ENCODE measurements at regions not wholly inside any gene's neighbourhood (a gene's known extent, or its start where the extent isn't known, plus 50 kb on each side); places are given as distances from the start of the nearest gene placed in this dataset.
"Not testable (repeated sequence)": the region's sequence is repeated elsewhere in the genome, so short reads cannot be mapped to it uniquely, and the experiment has no call there.

DNA sequence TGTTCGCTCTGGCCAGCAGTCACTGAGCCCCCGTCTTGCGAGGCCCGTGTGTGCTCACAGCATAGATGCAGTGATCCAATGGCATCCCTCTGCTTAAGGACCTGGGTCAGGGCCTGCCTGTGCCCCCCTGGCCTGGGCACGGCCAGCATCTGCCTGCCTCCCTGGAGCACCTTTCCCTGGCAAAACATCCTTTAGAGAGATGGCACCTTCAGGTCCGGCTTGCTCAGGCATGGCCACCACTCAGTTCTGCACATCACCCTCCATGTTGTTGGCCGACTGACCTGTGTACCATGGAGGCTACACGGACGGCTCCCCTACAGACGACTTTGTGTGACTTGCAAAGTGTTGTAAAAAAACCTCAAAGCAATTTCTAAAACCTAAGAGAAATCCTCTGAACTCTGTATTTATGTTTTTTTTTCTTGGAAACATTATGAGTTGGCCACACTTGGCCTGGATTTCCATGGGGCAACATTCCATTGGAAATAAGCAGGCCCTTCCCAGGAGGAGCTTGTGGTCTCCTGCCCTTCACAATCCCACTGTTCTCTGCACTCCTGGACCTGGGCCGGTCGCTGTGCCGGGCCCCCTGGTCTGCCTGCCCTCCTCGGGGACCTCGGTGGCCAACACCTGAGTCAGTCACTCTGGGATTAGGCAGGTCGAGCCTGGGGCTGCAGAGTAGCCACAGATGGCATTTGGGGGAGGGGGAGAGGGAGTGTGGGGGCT, 592.4 kb downstream of the TBC1D22A start:
- TF ChIP-seq, protein P1, sequence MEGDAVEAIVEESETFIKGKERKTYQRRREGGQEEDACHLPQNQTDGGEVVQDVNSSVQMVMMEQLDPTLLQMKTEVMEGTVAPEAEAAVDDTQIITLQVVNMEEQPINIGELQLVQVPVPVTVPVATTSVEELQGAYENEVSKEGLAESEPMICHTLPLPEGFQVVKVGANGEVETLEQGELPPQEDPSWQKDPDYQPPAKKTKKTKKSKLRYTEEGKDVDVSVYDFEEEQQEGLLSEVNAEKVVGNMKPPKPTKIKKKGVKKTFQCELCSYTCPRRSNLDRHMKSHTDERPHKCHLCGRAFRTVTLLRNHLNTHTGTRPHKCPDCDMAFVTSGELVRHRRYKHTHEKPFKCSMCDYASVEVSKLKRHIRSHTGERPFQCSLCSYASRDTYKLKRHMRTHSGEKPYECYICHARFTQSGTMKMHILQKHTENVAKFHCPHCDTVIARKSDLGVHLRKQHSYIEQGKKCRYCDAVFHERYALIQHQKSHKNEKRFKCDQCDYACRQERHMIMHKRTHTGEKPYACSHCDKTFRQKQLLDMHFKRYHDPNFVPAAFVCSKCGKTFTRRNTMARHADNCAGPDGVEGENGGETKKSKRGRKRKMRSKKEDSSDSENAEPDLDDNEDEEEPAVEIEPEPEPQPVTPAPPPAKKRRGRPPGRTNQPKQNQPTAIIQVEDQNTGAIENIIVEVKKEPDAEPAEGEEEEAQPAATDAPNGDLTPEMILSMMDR (conservative IDR thresholded peaks at IDR 0.05; ENCODE audit: low read depth, low read length), result no peak
- H3K4me3 ChIP-seq (ENCODE audit: low read depth, low read length), result no peak overlapping the region
- no peak for DNase-seq (ENCODE audit: low read depth)

DNA sequence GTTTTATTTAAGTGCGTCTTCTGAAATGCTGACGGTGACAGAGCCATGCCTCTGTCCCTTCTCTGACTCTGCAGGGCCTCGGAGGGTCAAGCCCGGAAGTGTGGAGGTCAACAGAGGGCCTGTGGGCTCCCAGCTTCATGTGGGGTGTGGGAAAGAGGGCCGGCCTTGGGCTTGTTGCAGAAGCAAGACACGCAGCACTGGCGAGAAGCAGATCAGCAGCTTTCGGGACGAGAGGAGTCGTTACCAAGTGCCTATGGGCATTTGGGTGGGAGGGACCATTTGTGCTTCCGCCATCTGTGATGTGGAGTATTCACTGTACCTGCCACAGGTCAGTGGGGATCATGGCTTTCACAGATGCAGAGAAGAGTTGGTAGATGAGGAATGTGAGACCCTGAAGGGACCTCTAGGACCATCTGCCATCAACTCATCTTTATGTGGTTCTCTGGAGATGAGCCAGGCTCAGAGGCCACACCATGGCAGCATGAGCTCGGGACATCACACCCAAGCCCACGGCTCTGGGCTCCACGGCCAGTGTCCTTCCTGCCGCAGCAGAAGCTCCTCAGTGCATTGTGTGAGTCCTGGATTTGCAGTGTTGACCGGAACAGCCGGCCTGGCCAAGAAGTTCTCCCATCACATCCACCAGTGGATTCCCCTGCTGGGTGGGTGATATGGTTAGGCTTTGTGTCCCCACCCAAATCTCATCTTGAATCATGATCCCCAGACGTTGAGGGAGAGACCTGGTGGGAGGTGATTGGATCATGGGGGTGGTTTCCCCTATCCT, 590.7 kb downstream of the TBC1D22A start:
- no peak for DNase-seq (ENCODE audit: low read depth)
- TF ChIP-seq, protein P1 (conservative IDR thresholded peaks at IDR 0.05; ENCODE audit: low read depth, low read length), result no peak
- H3K4me3 ChIP-seq (ENCODE audit: low read depth, low read length), result no peak overlapping the region

GRCh38 chr22:47351836-47352579, 589.6 kb downstream of the TBC1D22A start:
- H3K4me3 ChIP-seq (ENCODE audit: low read depth, low read length), result no peak overlapping the region
- no peak for DNase-seq (ENCODE audit: low read depth)
- TF ChIP-seq, protein P1 (conservative IDR thresholded peaks at IDR 0.05; ENCODE audit: low read depth, low read length), result no peak

DNA sequence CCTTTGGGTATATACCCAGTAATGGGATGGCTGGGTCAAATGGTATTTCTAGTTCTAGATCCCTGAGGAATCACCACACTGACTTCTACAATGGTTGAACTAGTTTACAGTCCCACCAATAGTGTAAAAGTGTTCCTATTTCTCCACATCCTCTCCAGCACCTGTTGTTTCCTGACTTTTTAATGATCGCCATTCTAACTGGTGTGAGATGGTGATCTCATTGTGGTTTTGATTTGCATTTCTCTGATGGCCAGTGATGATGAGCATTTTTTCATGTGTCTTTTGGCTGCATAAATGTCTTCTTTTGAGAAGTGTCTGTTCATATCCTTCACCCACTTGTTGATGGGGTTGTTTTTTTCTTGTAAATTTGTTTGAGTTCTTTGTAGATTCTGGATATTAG, 583.8 kb downstream of the TBC1D22A start:
- not testable (repeated sequence) for H3K4me3 ChIP-seq (ENCODE audit: low read depth, low read length); DNase-seq (ENCODE audit: low read depth)

DNA sequence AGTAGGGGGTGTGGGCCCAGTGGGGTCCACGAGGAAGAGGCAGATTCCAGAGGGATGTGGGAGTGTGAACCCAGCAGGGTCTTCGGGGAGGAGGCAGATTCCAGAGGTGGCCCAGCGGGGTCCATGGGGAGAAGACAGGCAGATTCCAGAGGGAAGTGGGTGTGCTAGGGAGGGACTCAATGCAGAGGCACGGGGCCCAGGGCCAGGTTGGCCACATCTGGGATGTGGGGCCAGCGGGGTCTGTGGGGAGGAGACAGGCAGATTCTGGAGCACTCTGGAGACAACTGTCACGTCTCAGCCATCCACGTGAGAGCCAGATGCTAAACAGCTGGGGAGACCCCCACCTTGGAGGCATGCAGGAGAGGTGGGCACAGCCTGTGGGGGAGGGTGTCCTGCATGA, 582.6 kb downstream of the TBC1D22A start:
- H3K4me3 ChIP-seq (ENCODE audit: low read depth, low read length), result no peak overlapping the region
- TF ChIP-seq, protein P1 (conservative IDR thresholded peaks at IDR 0.05; ENCODE audit: low read depth, low read length), result no peak
- DNase-seq (ENCODE audit: low read depth), result no peak

GRCh38 chr22:47344414-47344813, 582.0 kb downstream of the TBC1D22A start:
- TF ChIP-seq, protein P1 (conservative IDR thresholded peaks at IDR 0.05; ENCODE audit: low read depth, low read length), result no peak
- H3K4me3 ChIP-seq (ENCODE audit: low read depth, low read length), result no peak overlapping the region
- DNase-seq (ENCODE audit: low read depth), result no peak

DNA sequence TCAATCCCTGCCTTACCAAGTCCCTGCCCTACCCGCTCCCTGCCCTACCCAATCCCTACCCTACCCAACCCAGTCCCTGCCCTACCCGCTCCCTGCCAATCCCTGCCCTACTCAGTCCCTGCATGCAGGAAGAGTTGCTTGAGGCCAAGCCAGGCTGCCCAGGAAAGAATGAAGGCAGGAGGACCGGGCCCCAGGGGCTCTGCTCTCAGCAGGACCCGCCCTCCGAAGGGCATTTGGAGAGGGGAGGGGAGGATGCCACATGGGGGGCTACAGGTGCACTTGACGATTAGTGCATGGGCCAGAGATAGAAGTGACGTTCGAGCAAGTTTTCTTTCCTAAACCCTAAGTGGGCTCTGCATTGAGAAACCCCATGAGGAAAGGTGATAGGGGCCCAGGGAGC, 581.2 kb downstream of the TBC1D22A start:
- no peak overlapping the region for H3K4me3 ChIP-seq (ENCODE audit: low read depth, low read length)
- no peak for DNase-seq (ENCODE audit: low read depth)
- TF ChIP-seq, protein P1 (conservative IDR thresholded peaks at IDR 0.05; ENCODE audit: low read depth, low read length), result no peak
